ENCODE measurements at regions not wholly inside any gene's neighbourhood (a gene's known extent, or its start where the extent isn't known, plus 50 kb on each side); places are given as distances from the start of the nearest gene placed in this dataset.

- H3K9ac ChIP-seq (ENCODE audit: low read length) = no peak overlapping the region
- RAD21 ChIA-PET (ENCODE audit: low non-redundant PET in 1 of 2, low total read pairs in 2 of 2, uncharacterized antibody in 2 of 2, unreplicated experiment in 2 of 2) = no interaction called here
- H3K4me2 ChIP-seq (ENCODE audit: low read length) = no peak overlapping the region
- intact Hi-C loops (cut with micrococcal nuclease) = no loop called here
- no peaks in the 10 kb centered on the region for H3K27me3 ChIP-seq (ENCODE audit: insufficient read depth, low read length)
- H2AFZ ChIP-seq (ENCODE audit: low read depth, low read length, poor library complexity, severe bottlenecking) = no peak overlapping the region
- POLR2A ChIA-PET = no interaction called here
- H3K4me3 ChIP-seq (replicated peaks in 1 of 2; ENCODE audit: low read depth in 1 of 2, low read length in 2 of 2) = no peak overlapping the region
- no peaks in the 10 kb centered on the region for H4K20me1 ChIP-seq (ENCODE audit: insufficient read depth)
- H3K36me3 ChIP-seq (ENCODE audit: control insufficient read depth in 1 of 2, insufficient read depth in 2 of 2, low read length in 2 of 2) = no peaks in the 10 kb centered on the region
- no TSS peak for BruUV-seq (replicated peaks)
- H3K4me1 ChIP-seq (ENCODE audit: control insufficient read depth in 1 of 2, insufficient read depth in 2 of 2, low read length in 2 of 2) = no peaks in the 10 kb centered on the region
- TF ChIP-seq EZH2 (IDR thresholded peaks at IDR 0.05) (no peak), EGR1 (IDR thresholded peaks at IDR 0.05; ENCODE audit: low read depth) (no peak), EZH2phosphoT487 (IDR thresholded peaks at IDR 0.05; ENCODE audit: borderline replicate concordance) (no peak), POLR2A (IDR thresholded peaks at IDR 0.05; ENCODE audit: borderline replicate concordance, extremely low read depth, insufficient read depth, insufficient read length) (no peak), SP1 (IDR thresholded peaks at IDR 0.05; ENCODE audit: low read depth) (no peak), ELF1 (IDR thresholded peaks at IDR 0.05; ENCODE audit: borderline replicate concordance, low read depth) (no peak), MAX (IDR thresholded peaks at IDR 0.05) (no peak), REST (IDR thresholded peaks at IDR 0.05; ENCODE audit: low read depth) (no peak), YY1 (IDR thresholded peaks at IDR 0.05; ENCODE audit: extremely low read depth, insufficient replicate concordance, low read depth, low read length) (no peak)
- no peaks in the 10 kb centered on the region for H3K9me2 ChIP-seq (ENCODE audit: insufficient read depth)
- H3K9me3 ChIP-seq (ENCODE audit: control insufficient read depth in 1 of 2, insufficient read depth in 1 of 2, low read depth in 1 of 2, low read length in 2 of 2) = no peaks in the 10 kb centered on the region
- ATAC-seq = no peak
- H3K79me2 ChIP-seq (ENCODE audit: insufficient read depth, low read length) = no peaks in the 10 kb centered on the region
- no peak overlapping the region for H3K27ac ChIP-seq (ENCODE audit: low read depth, low read length)
- CTCF ChIA-PET = no interaction called here
- no peak for DNase-seq (ENCODE audit: low read depth, low spot score)
Measured at GRCh38 chr13:65166675-65167074, 2063.5 kb downstream of the PCDH9 start.

Data from HCT116 (cell line).